Stimulated activated naive CD8-positive, alpha-beta T cell treated with anti-CD3 and anti-CD28 coated beads, Interleukin-15, Interleukin-2, amounts not matched to agents 100 U/mL and 50 U/mL, for 24 hours (primary cell): ENCODE measurements at regions not wholly inside any gene's neighbourhood (a gene's known extent, or its start where the extent isn't known, plus 50 kb on each side); places are given as distances from the start of the nearest gene placed in this dataset.

Source experiments
- ATAC-seq: fragments of 150-1000 bp; cut with Tn5 transposase; one replicate; pipeline ENCODE4 v1.10.0; 2021
- DNase-seq: peaks from one replicate; pipeline ENCODE4 v3.0.0; 2021

GRCh38 chr5:123771715-123772114 is 259.7 kb downstream of the CSNK1G3 start:
- no peak for DNase-seq

GRCh38 chr5:123763201-123763600 is 251.2 kb downstream of the CSNK1G3 start:
- ATAC-seq, result no peak
- DNase-seq, result no peak

More at GRCh38 chr5:123771715-123772114, 259.7 kb downstream of the CSNK1G3 start:
- ATAC-seq, result no peak

- DNase-seq (no peak), ATAC-seq (no peak)
Observed at GRCh38 chr5:123756816-123757215, 244.8 kb downstream of the CSNK1G3 start.

- ATAC-seq (no peak), DNase-seq (no peak)
Observed at GRCh38 chr5:123756318-123756665, 244.3 kb downstream of the CSNK1G3 start.

GRCh38 chr5:123755653-123756317 is 243.8 kb downstream of the CSNK1G3 start:
- ATAC-seq (no peak), DNase-seq (no peak)

GRCh38 chr5:123754908-123755307 is 242.9 kb downstream of the CSNK1G3 start:
- DNase-seq, result no peak
- ATAC-seq, result no peak

GRCh38 chr5:123753937-123754891 is 242.2 kb downstream of the CSNK1G3 start:
- ATAC-seq (no peak), DNase-seq (no peak)

- ATAC-seq (no peak), DNase-seq (no peak)
Observed at GRCh38 chr5:123753180-123753936, 241.4 kb downstream of the CSNK1G3 start.

GRCh38 chr5:123752552-123753179 is 240.7 kb downstream of the CSNK1G3 start:
- ATAC-seq, result no peak
- no peak for DNase-seq

- ATAC-seq (no peak), DNase-seq (no peak)
Observed at GRCh38 chr5:123751670-123752069, 239.7 kb downstream of the CSNK1G3 start.

GRCh38 chr5:123748239-123748638 is 236.3 kb downstream of the CSNK1G3 start:
- ATAC-seq (no peak), DNase-seq (no peak)

- ATAC-seq, result no peak
- DNase-seq, result no peak
Observed at GRCh38 chr5:123746683-123747360, 234.8 kb downstream of the CSNK1G3 start.

- DNase-seq (no peak), ATAC-seq (no peak)
Observed at GRCh38 chr5:123743990-123744583, 232.1 kb downstream of the CSNK1G3 start.

- ATAC-seq, result no peak
Observed at GRCh38 chr5:123735384-123735783, 223.4 kb downstream of the CSNK1G3 start.

GRCh38 chr5:123732257-123732656 is 220.3 kb downstream of the CSNK1G3 start:
- DNase-seq (no peak), ATAC-seq (no peak)

More at GRCh38 chr5:123735384-123735783, 223.4 kb downstream of the CSNK1G3 start:
- no peak for DNase-seq

- ATAC-seq, result no peak
- no peak for DNase-seq
Observed at GRCh38 chr5:123722451-123722850, 210.5 kb downstream of the CSNK1G3 start.

- DNase-seq (no peak), ATAC-seq (no peak)
Observed at GRCh38 chr5:123721675-123722276, 209.8 kb downstream of the CSNK1G3 start.

- no peak for ATAC-seq
Observed at GRCh38 chr5:123720955-123721354, 209.0 kb downstream of the CSNK1G3 start.

GRCh38 chr5:123720339-123720738 is 208.4 kb downstream of the CSNK1G3 start:
- ATAC-seq (no peak), DNase-seq (no peak)

More at GRCh38 chr5:123720955-123721354, 209.0 kb downstream of the CSNK1G3 start:
- no peak for DNase-seq

- DNase-seq (no peak), ATAC-seq (no peak)
Observed at GRCh38 chr5:123719004-123719403, 207.0 kb downstream of the CSNK1G3 start.

- DNase-seq, result no peak
- ATAC-seq, result no peak
Observed at GRCh38 chr5:123718238-123718637, 206.3 kb downstream of the CSNK1G3 start.
